Stimulated activated CD4-positive, alpha-beta T cell treated with anti-CD3 and anti-CD28 coated beads, Interleukin-15, amount 100 ng/mL, for 1 hour (primary cell): ENCODE measurements at regions not wholly inside any gene's neighbourhood (a gene's known extent, or its start where the extent isn't known, plus 50 kb on each side); places are given as distances from the start of the nearest gene placed in this dataset.

Experiments used
- DNase-seq, 2 donors: peaks; one replicate each; pipeline ENCODE4 v3.0.0-alpha.2; 2020; ENCODE audit warnings: low read depth in 1 of 2, low spot score in 1 of 2

GRCh38 chr1:4599521-4599920 is 54.9 kb upstream of the AJAP1 start:
- DNase-seq = no peak

GRCh38 chr1:4599951-4600481 is 54.4 kb upstream of the AJAP1 start:
- DNase-seq = no peak

GRCh38 chr1:4600615-4601460 is 53.6 kb upstream of the AJAP1 start:
- DNase-seq = no peak

GRCh38 chr1:4601941-4602340 is 52.5 kb upstream of the AJAP1 start:
- no peak for DNase-seq

GRCh38 chr1:4602462-4603294 is 51.7 kb upstream of the AJAP1 start:
- no peak for DNase-seq

GRCh38 chr1:4603295-4604110 is 50.9 kb upstream of the AJAP1 start:
- DNase-seq = no peak
